ENCODE measurements at regions not wholly inside any gene's neighbourhood (a gene's known extent, or its start where the extent isn't known, plus 50 kb on each side); places are given as distances from the start of the nearest gene placed in this dataset.

DNA sequence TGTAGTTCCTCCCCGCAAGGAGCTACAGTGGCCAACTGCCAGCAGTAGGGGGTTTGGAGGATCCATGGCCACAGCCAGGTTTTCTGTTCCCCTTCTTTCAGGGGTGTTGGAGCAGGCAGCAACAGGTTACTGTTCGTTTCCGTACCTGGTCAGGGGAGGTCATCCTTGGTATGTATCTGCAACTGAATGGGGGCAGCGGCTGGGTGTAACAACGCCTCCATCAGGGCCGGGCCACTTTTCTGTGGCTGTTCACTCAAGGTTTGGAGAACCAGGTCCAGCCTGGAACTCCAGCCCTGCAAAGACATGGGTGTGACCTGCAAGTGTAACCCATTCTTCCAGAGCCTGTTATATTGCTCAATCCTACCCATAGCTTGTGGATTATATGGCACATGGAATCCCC is 732.3 kb upstream of the MIR17HG start:
- TF ChIP-seq EP300 (IDR thresholded peaks at IDR 0.05): no peak
- TF ChIP-seq, protein P1, sequence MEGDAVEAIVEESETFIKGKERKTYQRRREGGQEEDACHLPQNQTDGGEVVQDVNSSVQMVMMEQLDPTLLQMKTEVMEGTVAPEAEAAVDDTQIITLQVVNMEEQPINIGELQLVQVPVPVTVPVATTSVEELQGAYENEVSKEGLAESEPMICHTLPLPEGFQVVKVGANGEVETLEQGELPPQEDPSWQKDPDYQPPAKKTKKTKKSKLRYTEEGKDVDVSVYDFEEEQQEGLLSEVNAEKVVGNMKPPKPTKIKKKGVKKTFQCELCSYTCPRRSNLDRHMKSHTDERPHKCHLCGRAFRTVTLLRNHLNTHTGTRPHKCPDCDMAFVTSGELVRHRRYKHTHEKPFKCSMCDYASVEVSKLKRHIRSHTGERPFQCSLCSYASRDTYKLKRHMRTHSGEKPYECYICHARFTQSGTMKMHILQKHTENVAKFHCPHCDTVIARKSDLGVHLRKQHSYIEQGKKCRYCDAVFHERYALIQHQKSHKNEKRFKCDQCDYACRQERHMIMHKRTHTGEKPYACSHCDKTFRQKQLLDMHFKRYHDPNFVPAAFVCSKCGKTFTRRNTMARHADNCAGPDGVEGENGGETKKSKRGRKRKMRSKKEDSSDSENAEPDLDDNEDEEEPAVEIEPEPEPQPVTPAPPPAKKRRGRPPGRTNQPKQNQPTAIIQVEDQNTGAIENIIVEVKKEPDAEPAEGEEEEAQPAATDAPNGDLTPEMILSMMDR (IDR thresholded peaks at IDR 0.05): no peak
- no peak for TF ChIP-seq POLR2AphosphoS5 (IDR thresholded peaks at IDR 0.05)
- no peak for TF ChIP-seq POLR2A (IDR thresholded peaks at IDR 0.05)

Data from gastroesophageal sphincter (tissue), 3 donors.